ENCODE measurements at regions not wholly inside any gene's neighbourhood (a gene's known extent, or its start where the extent isn't known, plus 50 kb on each side); places are given as distances from the start of the nearest gene placed in this dataset.

- no peak for DNase-seq (ENCODE audit: low read depth)
Measured at GRCh38 chr4:124469981-124470380, 242.6 kb downstream of the ANKRD50 start.

- DNase-seq (ENCODE audit: low read depth), result no peak
Measured at GRCh38 chr4:124478470-124478869, 234.1 kb downstream of the ANKRD50 start.

- no peak for DNase-seq (ENCODE audit: low read depth)
Measured at GRCh38 chr4:124480061-124480460, 232.5 kb downstream of the ANKRD50 start.

GRCh38 chr4:124481123-124481522 lies 231.4 kb downstream of the ANKRD50 start:
- no peak for DNase-seq (ENCODE audit: low read depth)

GRCh38 chr4:124483048-124483906 lies 229.3 kb downstream of the ANKRD50 start:
- no peak for DNase-seq (ENCODE audit: low read depth)

GRCh38 chr4:124484008-124484407 lies 228.5 kb downstream of the ANKRD50 start:
- DNase-seq (ENCODE audit: low read depth), result no peak

- no peak for DNase-seq (ENCODE audit: low read depth)
Measured at GRCh38 chr4:124484940-124485339, 227.6 kb downstream of the ANKRD50 start.

- DNase-seq (ENCODE audit: low read depth), result no peak
Measured at GRCh38 chr4:124486423-124486822, 226.1 kb downstream of the ANKRD50 start.

- DNase-seq (ENCODE audit: low read depth), result peak; percentile 68
Measured at GRCh38 chr4:124487651-124488050, 224.9 kb downstream of the ANKRD50 start.

GRCh38 chr4:124491361-124492145 lies 221.0 kb downstream of the ANKRD50 start:
- no peak for DNase-seq (ENCODE audit: low read depth)

- DNase-seq (ENCODE audit: low read depth), result no peak
Measured at GRCh38 chr4:124499261-124499660, 213.3 kb downstream of the ANKRD50 start.

- DNase-seq (ENCODE audit: low read depth), result no peak
Measured at GRCh38 chr4:124501576-124501975, 211.0 kb downstream of the ANKRD50 start.

GRCh38 chr4:124504431-124504830 lies 208.1 kb downstream of the ANKRD50 start:
- DNase-seq (ENCODE audit: low read depth), result no peak

GRCh38 chr4:124505211-124505610 lies 207.3 kb downstream of the ANKRD50 start:
- DNase-seq (ENCODE audit: low read depth), result no peak

- DNase-seq (ENCODE audit: low read depth), result no peak
Measured at GRCh38 chr4:124509151-124509550, 203.4 kb downstream of the ANKRD50 start.

- DNase-seq (ENCODE audit: low read depth), result no peak
Measured at GRCh38 chr4:124514588-124514987, 197.9 kb downstream of the ANKRD50 start.

- no peak for DNase-seq (ENCODE audit: low read depth)
Measured at GRCh38 chr4:124515591-124515990, 196.9 kb downstream of the ANKRD50 start.

GRCh38 chr4:124519196-124519595 lies 193.3 kb downstream of the ANKRD50 start:
- no peak for DNase-seq (ENCODE audit: low read depth)

GRCh38 chr4:124523816-124524215 lies 188.7 kb downstream of the ANKRD50 start:
- no peak for DNase-seq (ENCODE audit: low read depth)

- no peak for DNase-seq (ENCODE audit: low read depth)
Measured at GRCh38 chr4:124525524-124525923, 187.0 kb downstream of the ANKRD50 start.

GRCh38 chr4:124526331-124526730 lies 186.2 kb downstream of the ANKRD50 start:
- no peak for DNase-seq (ENCODE audit: low read depth)

- no peak for DNase-seq (ENCODE audit: low read depth)
Measured at GRCh38 chr4:124526769-124527168, 185.8 kb downstream of the ANKRD50 start.

- no peak for DNase-seq (ENCODE audit: low read depth)
Measured at GRCh38 chr4:124527364-124527763, 185.2 kb downstream of the ANKRD50 start.

All from forelimb muscle (tissue), 1 donor.